Adrenal gland (tissue), 5 donors: ENCODE measurements at regions not wholly inside any gene's neighbourhood (a gene's known extent, or its start where the extent isn't known, plus 50 kb on each side); places are given as distances from the start of the nearest gene placed in this dataset.

Source experiments
- CTCF ChIP-seq, 6 experiments: fragments of 450-650 bp in 4 of 6; fragments of 200-600 bp in 2 of 6; sonication (generic) in 1 of 6; IDR thresholded peaks; 1 replicate in 5 of 6; 2 replicates in 1 of 6; pipeline versions ENCODE4 v1.5.1 to v1.8.0; 2016 to 2021; ENCODE audit warnings: antibody characterized with exemption in 6 of 6, mild to moderate bottlenecking in 2 of 6, moderate library complexity in 1 of 6
- POLR2A ChIP-seq, 2 donors: fragments of 450-650 bp; IDR thresholded peaks; one replicate each; pipeline ENCODE4 v1.6.1; 2017; ENCODE audit warnings: antibody characterized with exemption in 2 of 2, mild to moderate bottlenecking in 2 of 2, moderate library complexity in 1 of 2
- donor health status: DM: no; HTN: no; CAD: no.

GRCh38 chr2:182584462-182584861, 131.6 kb upstream of the DNAJC10 start:
- no peak for TF ChIP-seq CTCF (IDR thresholded peaks at IDR 0.05)
- no peak for TF ChIP-seq POLR2A (IDR thresholded peaks at IDR 0.05)
